Mucosa of descending colon (tissue), 3 donors: ENCODE measurements at regions not wholly inside any gene's neighbourhood (a gene's known extent, or its start where the extent isn't known, plus 50 kb on each side); places are given as distances from the start of the nearest gene placed in this dataset.

Source experiments
- ATAC-seq: fragments of 200-7000 bp; cut with Tn5 transposase; one replicate; pipeline ENCODE4 v1.9.1; 2020; ENCODE audit warnings: mild to moderate bottlenecking, moderate library complexity
- DNase-seq, 3 donors: peaks; one replicate each; pipeline ENCODE4 v3.0.0-alpha.2; 2020
- H3K36me3 ChIP-seq: fragments of 200-600 bp; one replicate; pipeline ENCODE4 v1.8.0; 2021; ENCODE audit warnings: low read depth, mild to moderate bottlenecking
- H3K4me1 ChIP-seq: fragments of 200-600 bp; one replicate; pipeline ENCODE4 v1.8.0; 2021; ENCODE audit warnings: low read depth, mild to moderate bottlenecking
- H3K4me3 ChIP-seq: fragments of 200-600 bp; one replicate; pipeline ENCODE4 v1.8.0; 2021; ENCODE audit warnings: mild to moderate bottlenecking
- H3K9me3 ChIP-seq: fragments of 200-600 bp; one replicate; pipeline ENCODE4 v1.8.0; 2021; ENCODE audit warnings: mild to moderate bottlenecking
- CTCF ChIP-seq: fragments of 200-600 bp; IDR thresholded peaks from one replicate; pipeline ENCODE4 v1.8.0; 2022; ENCODE audit warnings: antibody characterized with exemption, mild to moderate bottlenecking
- intact Hi-C, 2 donors: fragments of 100-400 bp; cut with DNase I in 1 of 2; cut with micrococcal nuclease in 1 of 2; formaldehyde crosslinking; loops; one replicate each; pipeline versions ENCODE4 v1.11.0 to v1.11.1; 2022; cut with DNase I, micrococcal nuclease
- donor health status: DM: no; HTN: no; CAD: no; lungs with moderate emphysema.
- donor health status: DM: no; HTN: no; CAD: no.
- donor health status: DM: no; HTN: yes; CAD: no.

DNA sequence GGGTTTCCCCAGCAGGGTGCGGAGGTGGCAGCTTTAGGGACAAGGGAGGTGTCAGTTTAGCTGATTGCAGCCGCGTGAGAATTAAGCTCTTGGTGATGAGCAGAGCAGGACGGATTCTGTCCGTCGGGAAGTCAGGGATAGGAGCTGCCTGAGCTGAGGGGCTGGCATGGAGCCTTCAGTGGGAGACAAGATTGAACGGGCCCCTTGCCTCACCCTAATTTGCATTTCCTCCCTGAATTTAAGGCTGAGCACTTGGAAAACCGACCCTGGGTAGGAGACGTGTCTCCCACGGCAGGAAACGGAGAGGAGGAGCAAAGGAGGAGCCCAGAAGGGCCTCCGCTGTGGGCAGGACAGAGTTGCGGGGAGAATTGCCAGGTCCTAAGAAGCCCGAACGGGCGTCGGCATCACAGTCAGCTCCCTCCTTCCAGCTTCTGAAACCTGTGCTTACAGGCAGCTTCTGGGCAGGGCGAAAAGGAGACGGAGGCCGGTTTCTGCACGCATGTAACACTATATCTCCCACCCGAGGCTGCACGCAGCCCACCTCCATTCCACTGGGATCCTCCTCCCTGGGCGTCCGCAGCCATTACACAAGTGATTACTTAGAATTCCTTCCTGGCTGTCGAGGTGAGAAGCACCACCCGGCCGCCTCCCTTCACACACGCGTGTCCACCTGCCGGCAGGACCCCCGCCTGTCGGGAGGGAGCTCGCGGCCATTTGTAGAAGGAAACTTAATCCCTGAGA, 345.8 kb downstream of the BRD1 start:
- ATAC-seq (no peak), DNase-seq (no peak)
- TF ChIP-seq CTCF = no peak
- H3K9me3 ChIP-seq = no peaks in the 10 kb centered on the region
- H3K4me3 ChIP-seq = no peak overlapping the region
- no peaks in the 10 kb centered on the region for H3K36me3 ChIP-seq
- no peaks in the 10 kb centered on the region for H3K4me1 ChIP-seq
- intact Hi-C loops = no loop called here

- H3K36me3 ChIP-seq = no peaks in the 10 kb centered on the region
- DNase-seq (no peak), ATAC-seq (no peak)
- H3K9me3 ChIP-seq = no peaks in the 10 kb centered on the region
- intact Hi-C loops = no loop called here
- H3K4me1 ChIP-seq = no peaks in the 10 kb centered on the region
- no peak for TF ChIP-seq CTCF
- no peak overlapping the region for H3K4me3 ChIP-seq
These were observed 346.6 kb downstream of the BRD1 start for GRCh38 chr22:49480896-49481658.

GRCh38 chr22:49480331-49480730, 347.3 kb downstream of the BRD1 start:
- TF ChIP-seq CTCF = no peak
- H3K36me3 ChIP-seq = no peaks in the 10 kb centered on the region
- H3K4me1 ChIP-seq = no peaks in the 10 kb centered on the region
- ATAC-seq (no peak), DNase-seq (no peak)
- H3K9me3 ChIP-seq = no peaks in the 10 kb centered on the region
- intact Hi-C loops = no loop called here
- H3K4me3 ChIP-seq = no peak overlapping the region

GRCh38 chr22:49479566-49479965, 348.1 kb downstream of the BRD1 start:
- no peak for ATAC-seq
- Histone ChIP-seq H3K4me3 (no peak overlapping the region), H3K4me1 (no peaks in the 10 kb centered on the region), H3K9me3 (no peaks in the 10 kb centered on the region), H3K36me3 (no peaks in the 10 kb centered on the region)
- intact Hi-C loops = no loop called here
- TF ChIP-seq CTCF = no peak
- no peak for DNase-seq

DNA sequence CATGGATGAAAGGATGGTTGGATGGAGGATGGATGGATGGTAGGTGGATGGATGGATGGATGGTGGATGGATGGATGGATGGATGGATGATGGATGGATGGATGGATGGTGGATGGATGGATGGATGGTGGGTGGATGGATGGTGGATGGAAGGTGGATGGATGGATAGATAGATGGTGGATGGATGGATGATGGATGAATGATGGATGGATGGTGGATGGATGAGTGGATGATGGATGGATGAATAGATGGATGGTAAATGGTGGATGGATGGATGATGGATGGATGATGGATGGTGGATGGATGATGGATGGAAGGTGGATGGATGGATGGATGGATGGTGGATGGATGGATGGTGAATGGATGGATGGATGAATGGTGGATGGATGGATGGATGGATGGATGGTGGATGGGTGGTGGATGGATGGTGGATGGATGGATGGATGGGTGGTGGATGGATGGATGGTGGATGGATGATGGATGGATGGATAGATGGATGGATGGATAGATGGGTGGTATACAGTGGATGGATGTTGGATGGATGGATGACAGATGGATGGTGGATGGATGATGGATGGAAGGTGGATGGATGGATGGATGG, 350.8 kb downstream of the BRD1 start:
- TF ChIP-seq CTCF = no peak
- H3K4me3 ChIP-seq = no peak overlapping the region
- ATAC-seq (no peak), DNase-seq (no peak)
- H3K4me1 ChIP-seq = no peaks in the 10 kb centered on the region
- H3K9me3 ChIP-seq = no peaks in the 10 kb centered on the region
- intact Hi-C loops = no loop called here
- no peaks in the 10 kb centered on the region for H3K36me3 ChIP-seq
